Activated naive CD8-positive, alpha-beta T cell (primary cell): ENCODE measurements at regions not wholly inside any gene's neighbourhood (a gene's known extent, or its start where the extent isn't known, plus 50 kb on each side); places are given as distances from the start of the nearest gene placed in this dataset.
A peak's percentile ranks its signal among the peaks of the same experiment; 100 is the strongest.

Experiments used
- H3K27ac Mint-ChIP-seq: one replicate; pipeline ENCODE4 v1.8.0; 2021; ENCODE audit warnings: mixed read lengths
- H3K27me3 Mint-ChIP-seq: one replicate; pipeline ENCODE4 v1.8.0; 2021; ENCODE audit warnings: mixed read lengths
- H3K36me3 Mint-ChIP-seq: one replicate; pipeline ENCODE4 v1.8.0; 2021; ENCODE audit warnings: mixed read lengths
- H3K4me1 Mint-ChIP-seq: one replicate; pipeline ENCODE4 v1.8.0; 2021; ENCODE audit warnings: low read depth, mixed read lengths
- H3K4me3 Mint-ChIP-seq: one replicate; pipeline ENCODE4 v1.8.0; 2021; ENCODE audit warnings: mild to moderate bottlenecking, mixed read lengths
- H3K9me3 Mint-ChIP-seq: one replicate; pipeline ENCODE4 v1.8.0; 2021; ENCODE audit warnings: low read depth, mixed read lengths

DNA sequence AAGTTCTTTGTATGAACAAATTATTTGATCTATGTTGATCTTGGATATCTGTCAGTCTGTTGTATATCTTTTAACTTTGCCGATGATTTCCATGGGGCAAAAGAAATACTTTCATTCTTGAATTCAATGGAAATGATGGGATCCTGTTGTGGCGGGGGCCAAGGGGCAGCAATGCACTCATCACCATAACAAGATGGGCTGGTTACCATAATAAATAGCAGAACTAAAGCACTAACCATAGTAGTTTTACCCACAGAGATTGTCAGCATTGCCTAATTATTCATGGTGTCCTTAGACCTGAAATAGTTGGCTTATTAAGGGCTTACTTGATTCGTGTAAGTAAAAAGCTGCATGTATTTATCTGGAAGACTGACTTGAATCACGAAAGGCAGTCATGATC lies 309.6 kb downstream of the RFC3 start:
- H3K4me1 Mint-ChIP-seq, result no peaks in the 10 kb centered on the region
- H3K27ac Mint-ChIP-seq, result no peak overlapping the region
- H3K9me3 Mint-ChIP-seq, result no peaks in the 10 kb centered on the region
- H3K36me3 Mint-ChIP-seq, result no peaks in the 10 kb centered on the region
- no peaks in the 10 kb centered on the region for H3K27me3 Mint-ChIP-seq
- H3K4me3 Mint-ChIP-seq, result no peak overlapping the region

DNA sequence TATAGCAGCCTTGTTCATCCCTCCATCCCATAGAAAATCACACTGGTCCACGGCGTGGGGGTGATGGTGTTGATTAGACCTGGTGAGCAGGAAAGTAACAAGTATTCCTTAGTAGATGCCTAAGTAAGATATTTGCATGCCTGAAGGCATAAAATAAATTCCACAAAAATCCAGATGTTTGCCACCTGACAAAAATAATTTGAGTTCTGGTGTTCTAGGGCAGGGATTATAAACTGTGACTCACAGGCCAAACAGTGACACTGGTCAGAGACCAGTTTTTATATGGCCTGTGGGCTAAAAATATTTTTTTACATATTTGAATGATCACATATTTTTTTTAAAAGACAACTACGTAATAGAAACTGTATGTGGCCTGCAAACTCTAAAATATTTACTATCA lies 310.7 kb downstream of the RFC3 start:
- H3K36me3 Mint-ChIP-seq, result no peaks in the 10 kb centered on the region
- no peak overlapping the region for H3K4me3 Mint-ChIP-seq
- no peak overlapping the region for H3K27ac Mint-ChIP-seq
- no peaks in the 10 kb centered on the region for H3K9me3 Mint-ChIP-seq
- no peaks in the 10 kb centered on the region for H3K4me1 Mint-ChIP-seq
- no peaks in the 10 kb centered on the region for H3K27me3 Mint-ChIP-seq

DNA sequence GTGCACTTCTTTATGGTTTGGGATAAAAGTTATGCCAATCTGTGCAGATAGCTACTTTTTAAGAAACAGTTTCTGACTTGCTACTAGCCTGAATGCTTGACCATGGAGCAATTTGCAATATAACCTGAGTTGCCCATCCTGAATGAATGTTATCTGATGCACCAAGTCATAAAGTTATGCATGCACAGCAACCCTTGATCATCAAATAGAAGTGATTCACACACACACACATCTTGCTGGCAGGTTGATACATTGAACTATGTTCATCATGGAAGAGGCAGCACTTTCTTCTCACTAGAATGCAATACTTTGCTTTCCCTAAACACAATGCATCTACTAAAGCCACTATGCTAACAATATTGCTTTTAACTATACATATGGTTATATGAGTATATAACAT lies 311.5 kb downstream of the RFC3 start:
- H3K27me3 Mint-ChIP-seq, result no peaks in the 10 kb centered on the region
- no peak overlapping the region for H3K4me3 Mint-ChIP-seq
- H3K36me3 Mint-ChIP-seq, result no peaks in the 10 kb centered on the region
- no peak overlapping the region for H3K27ac Mint-ChIP-seq
- H3K9me3 Mint-ChIP-seq, result no peaks in the 10 kb centered on the region
- no peaks in the 10 kb centered on the region for H3K4me1 Mint-ChIP-seq

DNA sequence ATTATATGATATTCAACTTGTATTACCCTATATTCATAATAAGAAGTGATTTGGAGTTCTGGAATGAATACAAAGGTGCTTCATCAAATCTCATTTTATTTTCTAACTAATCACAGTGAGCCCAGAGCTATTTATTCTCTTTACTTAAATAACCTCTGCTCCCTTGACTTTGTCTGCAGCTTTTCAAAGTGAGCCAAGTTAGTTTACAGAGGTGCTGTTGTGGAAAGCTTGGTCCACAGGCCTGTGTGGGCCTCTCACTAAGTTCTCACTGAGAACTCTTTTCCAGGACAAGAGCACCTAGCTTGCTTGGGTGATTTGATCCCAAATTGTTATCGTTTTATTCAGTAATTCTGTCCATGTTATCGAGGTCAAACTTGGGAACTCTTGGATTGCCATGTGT lies 319.3 kb downstream of the RFC3 start:
- Mint-ChIP-seq H3K27me3 (peaks cover 2% of the 10 kb centered on the region), H3K4me3 (no peak overlapping the region), H3K36me3 (no peaks in the 10 kb centered on the region)

DNA sequence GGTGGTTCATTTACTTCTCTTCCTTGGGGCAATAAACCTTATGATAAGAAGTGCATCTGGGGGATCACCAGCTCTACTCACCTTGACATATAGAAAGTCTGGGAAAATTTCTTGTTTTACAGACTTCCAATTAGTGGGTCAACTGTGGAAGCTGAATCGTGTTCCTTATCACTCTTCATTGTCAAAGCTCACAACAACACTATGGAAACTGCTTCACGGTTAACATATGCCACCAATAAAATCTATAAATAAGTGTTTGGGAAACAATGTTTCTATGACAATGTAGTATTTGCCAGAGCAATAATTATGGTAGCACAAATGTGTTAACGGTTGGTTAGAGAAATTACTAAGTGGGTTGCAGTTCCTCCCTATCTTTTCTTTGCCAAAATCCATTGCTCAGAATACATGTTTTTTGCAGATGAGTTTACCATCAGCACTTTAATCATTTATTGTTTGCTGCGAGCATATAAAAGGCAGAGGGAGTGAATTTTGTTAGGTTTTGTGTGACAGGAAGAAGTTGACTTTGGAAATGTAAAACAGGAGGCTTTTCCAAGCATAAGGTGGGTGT lies 321.8 kb downstream of the RFC3 start:
- H3K4me3 Mint-ChIP-seq, result no peak overlapping the region
- no peaks in the 10 kb centered on the region for H3K9me3 Mint-ChIP-seq
- no peak overlapping the region for H3K27ac Mint-ChIP-seq
- no peaks in the 10 kb centered on the region for H3K4me1 Mint-ChIP-seq
- H3K27me3 Mint-ChIP-seq, result peaks cover 2% of the 10 kb centered on the region
- H3K36me3 Mint-ChIP-seq, result no peaks in the 10 kb centered on the region

More for the DNA sequence above, 319.3 kb downstream of the RFC3 start:
- Mint-ChIP-seq H3K27ac (no peak overlapping the region), H3K4me1 (no peaks in the 10 kb centered on the region), H3K9me3 (no peaks in the 10 kb centered on the region)

DNA sequence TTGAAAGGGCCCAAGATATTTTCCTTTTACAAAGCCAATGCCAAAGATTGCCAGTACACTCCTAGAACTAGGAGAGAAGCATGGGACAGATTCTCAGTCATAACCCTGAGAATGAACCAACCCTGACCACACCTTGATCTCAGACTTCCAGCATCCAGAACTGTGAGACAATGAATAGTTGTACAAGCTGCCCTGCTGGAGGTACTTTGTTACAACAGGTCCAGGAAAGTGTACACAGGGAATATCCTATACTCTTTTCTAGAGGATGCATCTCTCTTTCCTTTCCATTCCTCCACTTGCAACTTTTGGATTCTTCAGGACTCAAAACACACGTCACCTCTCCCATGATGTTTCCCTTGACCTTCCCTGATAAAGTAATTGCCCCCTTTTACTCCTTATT lies 325.7 kb downstream of the RFC3 start:
- H3K4me3 Mint-ChIP-seq, result no peak overlapping the region
- no peaks in the 10 kb centered on the region for H3K9me3 Mint-ChIP-seq
- no peaks in the 10 kb centered on the region for H3K4me1 Mint-ChIP-seq
- no peaks in the 10 kb centered on the region for H3K36me3 Mint-ChIP-seq
- H3K27me3 Mint-ChIP-seq, result peaks cover 2% of the 10 kb centered on the region
- no peak overlapping the region for H3K27ac Mint-ChIP-seq

DNA sequence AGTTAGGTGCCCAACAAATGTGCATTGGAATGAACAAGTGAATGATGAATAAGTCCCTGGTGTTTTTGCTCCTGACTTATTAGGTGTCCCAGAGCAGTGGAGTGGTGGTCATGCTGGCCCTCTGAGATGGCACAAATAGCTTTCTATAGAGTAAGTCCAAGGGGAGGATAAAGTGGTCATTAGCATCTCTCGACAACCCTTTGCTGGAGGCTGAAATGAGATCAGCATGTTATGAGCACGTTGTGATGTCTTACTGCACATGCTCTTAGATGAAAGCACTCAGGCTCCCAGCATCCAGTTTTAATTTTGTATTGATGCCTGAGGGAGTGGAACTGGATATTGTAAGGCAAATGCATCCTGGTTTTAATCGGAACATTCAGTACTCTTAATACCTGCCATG lies 326.2 kb downstream of the RFC3 start:
- H3K4me3 Mint-ChIP-seq, result no peak overlapping the region
- peaks cover 2% of the 10 kb centered on the region for H3K27me3 Mint-ChIP-seq
- no peaks in the 10 kb centered on the region for H3K36me3 Mint-ChIP-seq
- no peak overlapping the region for H3K27ac Mint-ChIP-seq
- no peaks in the 10 kb centered on the region for H3K4me1 Mint-ChIP-seq
- H3K9me3 Mint-ChIP-seq, result no peaks in the 10 kb centered on the region

DNA sequence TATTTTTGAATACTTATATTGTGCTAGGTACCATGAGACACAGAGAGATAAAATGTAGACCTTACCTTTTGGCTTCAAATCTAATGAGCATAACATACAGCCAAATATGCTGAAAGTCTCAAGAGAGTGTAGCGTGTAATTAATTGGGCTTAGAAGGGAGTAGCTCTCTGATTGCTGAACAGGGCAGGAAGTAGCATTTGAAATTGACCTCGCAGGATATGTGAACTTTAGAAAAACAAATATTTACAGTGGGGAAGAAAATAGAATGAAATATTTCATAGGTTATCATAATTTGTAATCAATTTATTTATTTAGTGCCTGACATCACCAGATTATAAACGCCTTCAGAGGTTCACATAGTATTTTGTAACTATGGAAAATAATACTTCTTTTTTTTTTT lies 327.1 kb downstream of the RFC3 start:
- Mint-ChIP-seq H3K9me3 (no peaks in the 10 kb centered on the region), H3K27ac (no peak overlapping the region), H3K4me1 (no peaks in the 10 kb centered on the region), H3K4me3 (no peak overlapping the region), H3K36me3 (no peaks in the 10 kb centered on the region), H3K27me3 (peaks cover 2% of the 10 kb centered on the region)

DNA sequence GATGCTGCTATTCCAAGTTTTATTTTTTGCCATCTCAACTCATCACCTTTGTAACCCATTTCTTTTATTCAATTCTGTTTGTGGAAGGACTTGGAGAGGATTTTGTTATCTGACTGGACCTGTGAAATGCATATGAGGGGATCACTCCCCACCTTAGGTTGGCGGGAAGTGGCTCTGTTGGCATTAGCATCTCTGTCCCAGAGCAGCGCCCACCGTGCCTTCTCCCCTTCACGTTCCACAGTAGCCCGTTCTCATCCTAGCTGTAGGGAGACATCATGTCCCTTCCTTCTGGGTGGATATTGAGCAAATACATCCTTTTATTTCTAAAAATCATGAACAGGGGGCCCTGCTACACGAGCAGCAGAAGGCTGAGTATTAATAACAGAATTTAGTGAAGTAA lies 330.4 kb downstream of the RFC3 start:
- no peaks in the 10 kb centered on the region for H3K4me1 Mint-ChIP-seq
- no peaks in the 10 kb centered on the region for H3K9me3 Mint-ChIP-seq
- H3K4me3 Mint-ChIP-seq, result no peak overlapping the region
- H3K27ac Mint-ChIP-seq, result no peak overlapping the region
- H3K27me3 Mint-ChIP-seq, result no peaks in the 10 kb centered on the region
- no peaks in the 10 kb centered on the region for H3K36me3 Mint-ChIP-seq

DNA sequence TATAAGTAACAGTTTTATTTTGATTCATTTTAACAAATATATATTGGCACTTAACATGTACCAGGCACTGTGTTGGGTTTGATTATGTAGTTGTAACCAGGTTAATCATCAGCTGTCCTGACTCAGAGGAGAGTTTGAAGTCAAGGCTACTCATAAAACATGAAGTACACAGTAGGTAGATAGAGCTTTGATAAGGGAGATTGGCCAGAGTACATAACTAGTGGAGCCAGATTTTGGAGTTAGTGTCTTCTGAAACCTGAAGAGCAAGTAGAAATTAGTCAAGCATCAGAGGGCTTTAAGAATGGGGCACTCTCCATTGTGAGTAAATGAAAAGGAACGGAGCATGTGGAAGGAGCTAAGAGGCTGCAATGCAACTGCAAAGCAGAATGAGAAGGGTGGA lies 333.9 kb downstream of the RFC3 start:
- H3K4me3 Mint-ChIP-seq, result no peak overlapping the region
- H3K36me3 Mint-ChIP-seq, result no peaks in the 10 kb centered on the region
- no peak overlapping the region for H3K27ac Mint-ChIP-seq
- no peaks in the 10 kb centered on the region for H3K9me3 Mint-ChIP-seq
- H3K27me3 Mint-ChIP-seq, result peaks cover 6% of the 10 kb centered on the region
- peaks cover 5% of the 10 kb centered on the region for H3K4me1 Mint-ChIP-seq

DNA sequence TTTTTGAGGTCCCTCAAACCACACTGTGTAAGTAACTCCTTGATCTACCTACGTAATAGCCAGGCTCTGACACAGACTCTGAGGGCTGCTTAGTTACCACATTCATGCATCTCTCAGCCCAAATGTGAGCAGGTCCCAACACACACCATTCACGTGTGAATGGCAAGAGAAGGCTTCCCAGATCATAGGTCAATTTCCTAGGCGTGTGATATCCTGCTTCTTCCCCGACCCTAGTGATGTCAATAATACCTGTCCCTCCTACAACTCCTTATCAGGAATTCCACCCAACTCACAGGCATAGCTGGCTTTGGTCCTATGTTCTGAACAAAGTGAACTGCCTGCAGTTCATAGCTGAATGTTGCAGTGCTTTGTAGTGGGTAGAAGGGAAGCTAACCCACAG lies 334.5 kb downstream of the RFC3 start:
- no peak overlapping the region for H3K4me3 Mint-ChIP-seq
- H3K36me3 Mint-ChIP-seq, result no peaks in the 10 kb centered on the region
- no peaks in the 10 kb centered on the region for H3K9me3 Mint-ChIP-seq
- H3K27me3 Mint-ChIP-seq, result peaks cover 9% of the 10 kb centered on the region
- no peak overlapping the region for H3K27ac Mint-ChIP-seq
- H3K4me1 Mint-ChIP-seq, result peaks cover 5% of the 10 kb centered on the region

DNA sequence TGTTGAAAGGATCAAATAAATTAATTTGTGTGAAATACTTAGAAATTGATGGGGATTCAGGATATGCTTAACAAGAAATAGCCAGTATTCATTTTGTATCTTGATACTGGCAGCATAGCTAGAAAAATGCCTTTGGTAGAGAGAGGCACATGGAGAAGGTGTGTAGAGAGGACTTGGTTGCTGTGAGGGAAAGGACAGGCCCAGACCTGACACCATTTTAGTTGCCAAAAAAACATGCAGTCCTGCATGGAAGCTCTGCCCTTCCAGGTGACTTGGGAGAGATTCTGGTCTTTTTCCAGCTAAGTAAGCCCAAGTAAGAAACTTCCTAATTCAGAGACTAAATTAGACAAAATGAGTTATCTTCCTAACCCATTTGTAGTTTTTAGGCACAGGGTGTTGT lies 335.0 kb downstream of the RFC3 start:
- Mint-ChIP-seq H3K9me3 (no peaks in the 10 kb centered on the region), H3K27ac (no peak overlapping the region), H3K4me1 (peaks cover 5% of the 10 kb centered on the region)

DNA sequence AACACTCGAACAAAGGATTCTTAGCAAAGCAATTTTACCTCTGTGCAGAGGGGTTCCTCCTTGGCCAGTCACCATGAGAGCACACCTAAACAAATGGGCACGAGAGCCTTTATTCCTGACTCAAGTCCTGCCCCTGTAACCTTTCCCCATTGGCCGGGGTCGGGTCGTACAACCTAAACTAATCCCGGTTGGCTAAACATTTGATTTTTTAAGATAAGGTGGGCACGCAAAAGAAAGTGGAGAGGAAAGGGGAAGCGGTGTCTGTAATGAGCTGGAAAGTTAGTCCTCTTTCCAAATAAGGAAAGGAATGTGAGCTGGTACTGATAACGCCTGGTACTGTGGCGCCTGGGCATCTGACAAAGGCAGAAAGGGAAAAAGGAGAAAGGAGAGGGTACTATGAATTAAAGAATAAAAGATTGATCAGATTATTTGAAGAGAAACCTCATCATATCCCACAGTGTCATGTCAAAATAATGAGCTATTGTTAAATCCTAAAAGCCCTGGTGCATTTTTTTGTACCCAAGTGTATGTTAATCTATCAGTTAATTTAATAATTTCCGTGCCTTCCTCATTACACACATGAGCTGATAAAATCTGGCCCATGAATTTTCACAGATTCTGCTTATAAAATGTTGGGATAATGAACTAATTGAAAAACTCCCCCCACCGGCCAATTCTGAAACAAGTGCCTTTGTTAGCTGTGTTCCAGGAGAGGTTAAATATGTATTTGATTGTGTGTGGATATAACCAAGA lies 335.7 kb downstream of the RFC3 start:
- Mint-ChIP-seq H3K27me3 (peaks cover 12% of the 10 kb centered on the region), H3K4me1 (peaks cover 5% of the 10 kb centered on the region), H3K4me3 (no peak overlapping the region), H3K36me3 (no peaks in the 10 kb centered on the region), H3K9me3 (no peaks in the 10 kb centered on the region), H3K27ac (no peak overlapping the region)

More for the DNA sequence above, 335.0 kb downstream of the RFC3 start:
- Mint-ChIP-seq H3K4me3 (no peak overlapping the region), H3K36me3 (no peaks in the 10 kb centered on the region), H3K27me3 (peaks cover 10% of the 10 kb centered on the region)

DNA sequence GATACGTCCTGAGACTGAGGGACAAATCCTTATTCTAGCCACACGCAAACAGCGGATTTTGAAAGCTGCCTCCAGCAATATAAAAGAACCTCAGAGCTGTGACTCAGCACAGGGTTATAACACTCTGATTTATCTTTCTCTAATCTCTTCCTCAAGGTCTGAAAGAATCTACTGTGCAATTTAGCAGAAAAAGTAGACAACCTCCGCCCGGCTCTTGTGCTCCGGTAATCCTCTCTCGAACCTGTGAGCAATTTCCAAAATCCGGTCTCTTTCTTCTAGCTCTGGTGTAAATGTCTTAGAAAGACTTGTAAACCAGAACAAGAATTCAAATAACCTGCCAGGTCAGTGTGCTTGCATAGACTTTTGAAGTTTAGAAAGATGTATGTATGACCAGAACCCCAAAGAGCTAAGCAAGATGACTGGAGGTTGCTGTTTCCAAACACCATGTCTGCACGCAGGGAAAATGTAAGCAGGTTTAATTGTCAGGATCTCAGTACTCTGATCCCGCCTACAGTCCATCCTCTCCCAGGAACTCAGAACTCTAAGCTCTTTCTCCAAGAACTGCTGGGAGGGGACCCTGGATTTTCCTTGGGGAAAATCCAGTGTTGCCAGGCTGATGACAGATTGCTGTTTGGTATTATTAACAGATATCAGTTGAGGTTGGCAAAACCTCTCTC lies 338.1 kb downstream of the RFC3 start:
- Mint-ChIP-seq H3K27me3 (peaks cover 27% of the 10 kb centered on the region), H3K4me1 (peaks cover 5% of the 10 kb centered on the region), H3K36me3 (no peaks in the 10 kb centered on the region), H3K27ac (no peak overlapping the region), H3K4me3 (no peak overlapping the region), H3K9me3 (peaks cover 4% of the 10 kb centered on the region)

DNA sequence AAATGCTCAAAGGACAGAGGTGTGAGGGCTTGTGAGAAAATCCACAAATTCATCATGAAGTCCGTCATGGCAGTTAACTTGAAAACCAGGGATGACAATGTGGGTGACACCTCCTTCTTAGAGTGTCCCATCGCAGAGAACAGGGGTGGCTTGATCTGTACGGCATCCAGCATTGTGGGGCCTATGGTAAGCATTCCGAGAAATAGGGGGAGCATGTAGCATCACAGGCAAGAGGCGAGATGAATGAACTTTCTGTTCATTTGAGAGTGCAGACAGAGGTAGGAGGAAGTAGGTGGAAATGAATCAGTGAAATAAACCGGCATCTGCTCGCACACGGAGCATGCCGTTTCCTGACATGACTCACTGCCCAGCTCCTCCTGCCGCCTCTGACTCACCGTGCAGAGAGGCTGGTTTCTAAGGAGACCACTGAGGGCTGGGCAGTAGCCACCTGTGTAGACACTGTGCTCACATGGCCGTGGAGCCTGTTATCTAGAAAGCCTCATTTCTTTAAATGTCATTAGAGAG lies 339.0 kb downstream of the RFC3 start:
- Mint-ChIP-seq H3K4me1 (peaks cover 5% of the 10 kb centered on the region), H3K9me3 (peaks cover 4% of the 10 kb centered on the region), H3K4me3 (no peak overlapping the region), H3K27me3 (peaks cover 27% of the 10 kb centered on the region), H3K36me3 (no peaks in the 10 kb centered on the region), H3K27ac (peak overlapping the region; percentile 42)
